NCI-H526 treated with DMSO at 0.1 percent for 48 hours (cell line): ENCODE measurements at regions not wholly inside any gene's neighbourhood (a gene's known extent, or its start where the extent isn't known, plus 50 kb on each side); places are given as distances from the start of the nearest gene placed in this dataset.
"Not testable (repeated sequence)": the region's sequence is repeated elsewhere in the genome, so short reads cannot be mapped to it uniquely, and the experiment has no call there.

Experiments used
- DNase-seq: peaks from one replicate; lab custom pipeline; 2025; lab: John Stamatoyannopoulos, UW

GRCh38 chr16:26595199-26595598, 471.5 kb upstream of the C16orf82 start:
- no peak for DNase-seq

GRCh38 chr16:26596033-26596432, 470.7 kb upstream of the C16orf82 start:
- DNase-seq: not testable (repeated sequence)

- no peak for DNase-seq
These were observed 468.7 kb upstream of the C16orf82 start for GRCh38 chr16:26598061-26598460.

- no peak for DNase-seq
These were observed 467.5 kb upstream of the C16orf82 start for GRCh38 chr16:26598998-26599784.

- DNase-seq: no peak
These were observed 467.0 kb upstream of the C16orf82 start for GRCh38 chr16:26599785-26600104.

GRCh38 chr16:26601335-26601734, 465.4 kb upstream of the C16orf82 start:
- DNase-seq: no peak

- DNase-seq: peak; percentile 93
These were observed 461.0 kb upstream of the C16orf82 start for GRCh38 chr16:26605626-26606271.

- no peak for DNase-seq
These were observed 460.2 kb upstream of the C16orf82 start for GRCh38 chr16:26606381-26607150.

GRCh38 chr16:26614237-26614841, 452.4 kb upstream of the C16orf82 start:
- DNase-seq: no peak

- DNase-seq: no peak
These were observed 443.3 kb upstream of the C16orf82 start for GRCh38 chr16:26623442-26623841.

- DNase-seq: no peak
These were observed 438.8 kb upstream of the C16orf82 start for GRCh38 chr16:26627958-26628357.

- not testable (repeated sequence) for DNase-seq
These were observed 435.4 kb upstream of the C16orf82 start for GRCh38 chr16:26631365-26631764.

GRCh38 chr16:26642047-26642664, 424.6 kb upstream of the C16orf82 start:
- no peak for DNase-seq

GRCh38 chr16:26643519-26643918, 423.2 kb upstream of the C16orf82 start:
- no peak for DNase-seq

GRCh38 chr16:26644912-26645543, 421.7 kb upstream of the C16orf82 start:
- DNase-seq: no peak

GRCh38 chr16:26645614-26646013, 421.1 kb upstream of the C16orf82 start:
- no peak for DNase-seq

GRCh38 chr16:26647870-26648269, 418.9 kb upstream of the C16orf82 start:
- no peak for DNase-seq

- no peak for DNase-seq
These were observed 417.9 kb upstream of the C16orf82 start for GRCh38 chr16:26648851-26649250.

GRCh38 chr16:26649381-26650045, 417.2 kb upstream of the C16orf82 start:
- DNase-seq: no peak

- no peak for DNase-seq
These were observed 415.3 kb upstream of the C16orf82 start for GRCh38 chr16:26651464-26651863.

- no peak for DNase-seq
These were observed 414.8 kb upstream of the C16orf82 start for GRCh38 chr16:26651884-26652283.
